GM21529 (cell line): ENCODE measurements at regions not wholly inside any gene's neighbourhood (a gene's known extent, or its start where the extent isn't known, plus 50 kb on each side); places are given as distances from the start of the nearest gene placed in this dataset.
"Not testable (repeated sequence)": the region's sequence is repeated elsewhere in the genome, so short reads cannot be mapped to it uniquely, and the experiment has no call there.

Source experiments
- ATAC-seq: cut with Tn5 transposase; IDR thresholded peaks from one replicate; pipeline ENCODE4 v1.9.1; 2021; ENCODE audit not compliant: unreplicated experiment

- not testable (repeated sequence) for ATAC-seq
Measured at GRCh38 chr20:29516847-29517246, 1740.6 kb upstream of the DEFB115 start.

GRCh38 chr20:29519610-29520241 lies 1737.7 kb upstream of the DEFB115 start:
- not testable (repeated sequence) for ATAC-seq

GRCh38 chr20:29533566-29534177 lies 1723.8 kb upstream of the DEFB115 start:
- ATAC-seq, result not testable (repeated sequence)

- not testable (repeated sequence) for ATAC-seq
Measured at GRCh38 chr20:29566901-29567635, 1690.4 kb upstream of the DEFB115 start.

- not testable (repeated sequence) for ATAC-seq
Measured at GRCh38 chr20:29567671-29568070, 1689.8 kb upstream of the DEFB115 start.

GRCh38 chr20:29570126-29570525 lies 1687.3 kb upstream of the DEFB115 start:
- ATAC-seq, result not testable (repeated sequence)

GRCh38 chr20:29589530-29589929 lies 1667.9 kb upstream of the DEFB115 start:
- ATAC-seq, result not testable (repeated sequence)

- not testable (repeated sequence) for ATAC-seq
Measured at GRCh38 chr20:29604163-29604562, 1653.3 kb upstream of the DEFB115 start.

- ATAC-seq, result not testable (repeated sequence)
Measured at GRCh38 chr20:29606171-29606570, 1651.3 kb upstream of the DEFB115 start.

GRCh38 chr20:29629395-29629794 lies 1628.1 kb upstream of the DEFB115 start:
- ATAC-seq, result not testable (repeated sequence)
